HG02938 (cell line): ENCODE measurements at regions not wholly inside any gene's neighbourhood (a gene's known extent, or its start where the extent isn't known, plus 50 kb on each side); places are given as distances from the start of the nearest gene placed in this dataset.
"Not testable (repeated sequence)": the region's sequence is repeated elsewhere in the genome, so short reads cannot be mapped to it uniquely, and the experiment has no call there.

Experiments used
- ATAC-seq: cut with Tn5 transposase; IDR thresholded peaks from one replicate; pipeline ENCODE4 v1.9.1; 2021; ENCODE audit warnings: mild to moderate bottlenecking, moderate library complexity; ENCODE audit not compliant: unreplicated experiment

DNA sequence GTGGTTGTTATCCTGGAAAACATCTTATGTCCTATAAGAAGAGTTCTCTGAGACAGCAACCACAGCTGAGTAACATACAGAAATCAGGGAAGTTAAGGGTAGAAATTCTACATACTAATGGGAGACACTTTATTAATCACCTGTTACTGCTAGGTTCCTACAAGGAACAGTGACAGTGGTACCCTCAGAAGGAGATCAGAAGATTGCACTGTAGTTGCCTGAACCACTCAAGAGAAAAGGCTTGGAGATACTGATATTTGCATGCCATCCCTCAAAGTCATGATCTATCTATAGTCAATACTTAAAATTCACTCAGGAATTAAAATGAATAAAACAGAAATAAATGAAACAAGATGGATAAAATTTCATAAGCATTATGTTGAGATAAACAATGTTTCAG, 136.0 kb downstream of the LMLN start:
- no peak for ATAC-seq

DNA sequence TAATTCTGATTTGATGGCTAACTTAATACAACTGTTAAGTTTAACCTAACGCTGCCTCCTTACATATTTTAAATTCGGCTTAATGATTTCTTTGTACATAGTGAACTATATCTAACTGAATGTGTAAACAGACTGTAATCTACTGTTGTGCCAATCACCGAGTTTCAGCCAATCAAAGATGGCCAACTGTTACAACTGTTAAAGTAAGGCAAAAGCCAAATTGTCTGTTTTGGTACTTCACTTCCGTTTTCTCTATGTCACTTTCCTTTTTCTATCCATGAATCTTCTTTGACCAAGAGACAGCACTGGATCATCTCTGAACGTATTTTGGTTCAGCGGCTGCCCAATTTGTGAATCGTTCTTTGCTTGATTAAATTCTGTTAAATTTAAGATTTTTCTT, 137.0 kb downstream of the LMLN start:
- ATAC-seq = no peak

DNA sequence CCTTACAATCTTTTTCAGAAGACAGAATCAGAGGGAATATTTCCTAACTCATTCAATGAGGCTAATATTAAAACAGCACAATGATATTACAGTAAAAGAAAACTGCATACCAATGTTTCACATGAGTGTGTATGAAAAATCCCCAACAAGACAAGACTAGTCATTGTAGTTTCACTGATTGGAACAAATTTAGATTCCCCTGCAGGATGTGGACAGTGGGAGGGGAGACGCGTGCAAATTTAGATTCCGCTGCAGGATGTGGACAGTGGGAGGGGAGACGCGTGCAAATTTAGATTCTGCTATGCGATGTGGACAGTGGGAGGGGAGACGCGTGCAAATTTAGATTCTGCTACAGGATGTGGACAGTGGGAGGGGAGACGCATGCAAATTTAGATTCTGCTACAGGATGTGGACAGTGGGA, 138.7 kb downstream of the LMLN start:
- not testable (repeated sequence) for ATAC-seq

DNA sequence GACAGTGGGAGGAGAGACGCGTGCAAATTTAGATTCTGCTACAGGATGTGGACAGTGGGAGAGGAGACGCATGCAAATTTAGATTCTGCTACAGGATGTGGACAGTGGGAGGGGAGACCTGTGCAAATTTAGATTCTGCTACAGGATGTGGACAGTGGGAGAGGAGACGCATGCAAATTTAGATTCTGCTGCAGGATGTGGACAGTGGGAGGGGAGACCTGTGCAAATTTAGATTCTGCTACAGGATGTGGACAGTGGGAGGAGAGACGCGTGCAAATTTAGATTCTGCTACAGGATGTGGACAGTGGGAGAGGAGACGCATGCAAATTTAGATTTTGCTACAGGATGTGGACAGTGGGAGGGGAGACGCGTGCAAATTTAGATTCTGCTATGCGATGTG, 143.1 kb downstream of the LMLN start:
- ATAC-seq = not testable (repeated sequence)

DNA sequence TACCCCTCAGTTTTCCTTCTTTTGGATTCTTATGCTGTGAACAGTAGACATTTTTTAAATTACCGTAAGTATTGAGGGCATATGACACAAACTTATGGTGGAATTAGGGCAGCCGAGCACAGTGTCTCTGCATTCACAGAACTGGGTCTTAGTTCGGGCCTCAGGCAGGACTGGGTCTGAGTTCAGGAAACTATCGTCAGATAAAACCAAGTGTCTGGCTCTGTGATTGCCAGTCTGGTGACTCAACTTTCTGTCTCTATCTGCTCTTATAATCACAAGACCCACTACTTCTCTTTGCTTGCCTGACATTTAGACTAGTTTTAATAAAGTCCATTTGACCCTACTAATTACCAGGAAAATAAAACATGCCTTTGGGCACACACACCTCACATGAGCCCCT, 146.2 kb downstream of the LMLN start:
- no peak for ATAC-seq

DNA sequence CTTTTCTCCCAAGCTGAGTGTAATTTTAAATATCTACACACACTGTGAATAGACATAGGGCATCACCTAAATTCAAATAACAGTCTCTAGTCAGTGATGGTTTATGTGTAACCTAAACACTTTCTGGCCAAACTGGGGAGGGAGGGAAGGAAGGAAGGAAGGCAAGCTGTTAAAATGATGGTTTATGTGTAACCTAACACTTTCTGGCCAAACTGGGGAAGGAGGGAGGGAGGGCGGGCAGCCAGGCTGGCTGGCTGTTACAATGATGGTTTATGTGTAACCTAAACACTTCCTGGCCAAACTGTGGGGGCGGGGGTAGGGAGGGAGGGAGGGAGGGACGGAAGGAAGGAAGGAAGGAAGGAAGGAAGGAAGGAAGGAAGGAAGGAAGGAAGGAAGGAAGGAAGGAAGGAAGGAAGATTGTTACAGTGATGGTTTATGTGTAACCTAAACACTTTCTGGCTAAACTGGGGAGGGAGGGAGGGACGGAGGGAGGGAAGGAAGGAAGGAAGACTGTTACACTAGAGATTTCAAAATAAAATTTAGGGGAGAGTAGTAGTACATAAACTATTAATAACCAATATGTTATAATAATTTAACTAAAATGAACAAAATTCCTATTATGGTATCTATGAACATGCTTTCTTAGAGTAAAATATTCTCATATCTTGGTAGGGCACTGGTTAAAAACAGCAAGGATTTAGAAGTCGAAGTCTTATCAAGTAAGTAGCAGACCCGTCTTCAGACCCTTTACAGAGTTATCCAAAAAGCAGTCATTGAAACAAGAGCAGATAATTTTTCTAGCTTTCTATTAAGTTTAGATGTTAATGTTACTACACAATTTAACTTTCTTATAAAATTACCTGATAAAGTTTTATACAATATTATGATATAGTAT, 148.1 kb downstream of the LMLN start:
- ATAC-seq = no peak

DNA sequence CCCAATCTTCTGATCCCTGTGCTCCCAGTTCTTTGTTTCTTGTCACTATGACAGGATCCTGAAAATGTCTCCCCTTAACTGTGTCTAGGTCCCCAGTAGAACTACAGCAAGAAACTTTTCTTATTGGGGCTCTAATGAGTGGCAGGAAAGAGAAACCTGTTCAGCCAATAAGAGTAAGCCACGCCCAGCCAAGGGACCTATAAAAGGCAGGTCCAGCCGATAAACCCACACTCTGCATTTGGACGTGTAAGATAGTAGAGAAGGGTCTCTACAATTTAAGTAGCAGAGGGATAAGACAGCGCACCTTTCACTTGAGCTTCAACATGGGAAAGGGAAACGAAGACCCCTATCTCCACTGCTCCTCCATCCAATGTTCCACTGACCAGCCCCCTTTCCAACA, 149.9 kb downstream of the LMLN start:
- ATAC-seq = no peak

DNA sequence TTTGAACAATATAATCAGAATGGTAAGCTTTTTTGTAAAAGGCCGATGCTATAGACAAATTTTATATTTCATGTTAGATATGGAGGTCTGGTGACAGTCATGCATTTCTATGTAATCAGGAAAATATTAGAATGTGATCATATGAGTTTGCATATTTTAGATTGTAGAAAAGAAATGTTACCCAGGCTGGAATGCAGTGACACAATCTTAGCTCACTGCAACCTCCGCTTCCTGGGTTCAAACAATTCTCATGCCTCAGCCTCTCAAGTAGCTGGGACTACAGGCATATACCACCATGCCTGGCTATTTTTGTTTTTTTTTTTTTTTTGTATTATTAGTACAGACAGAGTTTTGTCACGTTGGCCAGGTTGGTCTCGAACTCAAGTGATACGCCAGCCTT, 152.0 kb downstream of the LMLN start:
- ATAC-seq = no peak

DNA sequence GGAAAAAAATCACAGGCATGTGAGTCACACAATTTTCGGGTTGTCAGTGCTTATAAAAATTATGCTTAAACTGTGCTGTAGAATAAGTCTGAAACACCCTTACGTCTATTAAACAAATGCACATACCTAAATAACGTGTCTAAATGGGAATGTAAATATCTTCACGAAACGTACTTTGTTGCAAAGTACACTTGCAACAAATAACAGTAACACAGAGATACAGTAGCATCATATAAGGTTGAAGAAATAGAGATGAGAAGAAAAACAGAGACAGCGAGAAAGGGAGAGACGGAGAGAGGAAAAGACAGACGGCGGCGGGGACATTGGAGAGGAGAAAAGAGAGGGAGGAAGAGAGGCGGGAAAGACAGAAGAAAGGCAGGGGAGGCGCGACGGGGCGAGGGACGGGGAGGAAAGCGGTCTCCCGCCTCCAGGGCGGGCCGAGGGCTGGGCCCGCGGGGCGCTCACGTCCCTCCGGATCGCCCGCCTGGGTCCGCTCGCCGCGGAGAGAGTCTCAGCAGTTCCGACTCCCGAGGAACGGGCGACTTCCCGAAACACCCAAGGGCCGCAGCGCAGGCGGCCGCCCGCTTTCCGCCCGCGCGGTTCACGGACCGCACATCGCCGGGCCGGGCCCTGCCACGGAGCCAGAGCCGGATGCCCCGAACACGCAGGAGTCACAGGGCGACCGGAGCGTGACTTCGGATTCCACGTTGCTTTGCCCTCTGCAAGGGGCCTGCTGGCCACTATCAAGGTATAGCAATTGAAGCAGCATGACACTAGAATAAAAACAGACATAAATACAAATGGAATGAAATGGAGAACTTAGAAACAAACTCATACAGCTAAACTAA, 153.4 kb downstream of the LMLN start:
- no peak for ATAC-seq

DNA sequence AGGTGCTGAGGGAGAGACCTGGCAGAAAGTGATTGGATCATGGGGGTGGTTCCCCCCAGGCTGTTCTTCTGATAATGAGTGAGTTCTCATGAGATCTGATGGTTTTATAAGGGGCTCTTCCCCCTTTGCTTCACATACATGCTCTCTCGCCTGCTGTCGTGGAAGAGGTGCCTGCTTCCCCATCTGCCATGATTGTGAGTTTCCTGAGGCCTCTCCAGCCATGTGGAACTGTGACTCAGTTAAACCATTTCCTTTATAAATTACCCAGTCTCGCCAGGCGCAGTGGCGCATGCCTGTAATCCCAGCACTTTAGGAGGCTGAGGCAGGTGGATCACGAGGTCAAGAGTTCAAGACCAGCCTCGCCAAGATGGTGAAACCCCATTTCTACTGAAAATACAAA, 154.5 kb downstream of the LMLN start:
- not testable (repeated sequence) for ATAC-seq

DNA sequence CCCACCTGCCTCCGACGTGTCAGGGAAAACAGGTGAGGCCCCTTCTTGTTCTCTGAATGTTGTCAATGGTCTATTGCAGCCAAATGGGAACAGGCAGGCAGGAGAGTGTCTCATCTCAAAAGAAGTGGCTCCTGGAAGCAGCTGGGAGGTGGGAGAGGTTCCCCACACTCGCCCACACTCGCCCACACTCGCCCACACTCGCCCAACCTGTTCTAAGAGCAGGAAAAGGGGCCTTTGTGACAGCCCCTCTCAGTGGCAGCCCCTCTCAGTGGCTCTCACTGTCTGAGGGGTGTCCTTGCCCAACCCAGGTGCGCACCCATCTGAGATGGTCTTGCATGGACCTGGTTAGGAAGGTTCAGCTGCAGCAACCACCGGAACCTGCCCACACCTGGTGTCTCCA, 162.2 kb downstream of the LMLN start:
- ATAC-seq = not testable (repeated sequence)

DNA sequence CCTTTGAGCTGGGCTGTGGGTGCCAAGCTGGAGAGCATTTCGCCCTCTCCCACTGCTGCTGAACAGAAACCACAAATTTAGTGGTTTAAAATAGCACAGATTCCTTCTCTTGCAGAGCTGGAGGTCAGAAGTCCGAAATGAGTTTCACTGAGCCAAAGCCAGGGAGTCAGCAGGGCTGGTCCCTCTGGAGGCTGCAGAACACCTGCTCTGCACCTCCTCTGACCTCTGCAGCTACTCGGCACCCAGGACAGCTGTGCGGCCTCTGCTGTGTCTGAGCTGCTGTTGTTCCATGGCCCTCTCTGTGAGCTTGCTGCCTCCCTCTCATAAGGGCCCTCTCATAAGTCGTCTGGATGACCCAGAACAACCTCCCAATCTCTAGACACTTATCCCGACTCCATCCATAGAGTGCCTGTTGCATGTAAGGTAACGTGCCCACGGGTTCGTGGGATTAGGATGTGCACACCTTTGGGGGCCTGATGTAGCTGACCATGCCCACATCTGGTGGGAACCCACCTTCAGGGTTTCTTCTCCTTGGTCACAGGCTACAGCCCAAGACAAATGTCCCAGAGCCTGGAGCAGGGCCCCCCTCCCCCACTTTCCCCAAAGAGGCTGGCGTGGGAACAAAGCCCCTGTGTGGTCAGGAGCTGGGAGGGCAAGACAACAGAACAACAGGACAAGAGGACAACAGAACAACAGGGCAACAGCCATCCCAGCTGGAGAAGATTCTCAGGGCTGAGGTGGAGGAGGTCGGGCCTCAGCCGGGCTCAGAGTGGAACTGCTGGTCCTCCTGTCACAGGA, 177.2 kb downstream of the LMLN start:
- not testable (repeated sequence) for ATAC-seq

DNA sequence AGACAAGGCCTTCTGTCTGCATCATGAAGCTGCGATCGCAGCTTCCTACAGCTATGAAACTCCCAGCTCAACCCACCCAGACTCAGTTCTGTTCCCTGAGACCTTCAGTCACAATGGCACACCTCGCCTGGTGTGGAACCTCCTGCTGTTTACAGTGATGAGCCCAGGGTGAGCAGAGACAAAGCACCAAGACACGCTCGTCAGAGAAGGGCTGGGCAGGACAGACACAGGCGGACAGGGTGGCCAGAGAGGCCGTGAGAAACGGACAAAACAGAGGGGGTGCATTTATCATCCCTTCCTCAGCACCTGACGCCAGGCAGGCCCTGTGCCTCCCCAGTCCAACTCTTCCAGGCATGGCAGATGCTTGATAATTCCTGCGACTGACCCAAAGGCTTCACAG, 178.2 kb downstream of the LMLN start:
- ATAC-seq = not testable (repeated sequence)

DNA sequence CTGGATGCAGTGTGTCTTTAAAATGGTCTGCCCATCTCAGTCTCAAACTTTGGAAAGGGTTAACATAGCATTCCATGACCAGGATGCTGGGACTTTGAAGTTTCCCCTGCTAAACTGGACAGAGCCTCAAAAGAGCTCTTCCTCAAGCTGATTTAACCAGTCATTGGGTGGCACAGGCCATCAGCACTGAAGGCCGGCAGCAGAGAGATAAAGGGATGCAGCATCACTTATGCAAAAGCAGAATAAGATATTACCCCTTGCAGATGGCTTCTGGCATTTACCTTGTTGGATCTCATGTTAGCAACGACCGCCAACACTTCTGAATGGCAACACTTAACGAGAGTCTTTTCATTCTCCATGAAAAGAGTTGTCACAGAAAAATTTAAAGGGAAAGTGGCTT, 179.0 kb downstream of the LMLN start:
- ATAC-seq = not testable (repeated sequence)

DNA sequence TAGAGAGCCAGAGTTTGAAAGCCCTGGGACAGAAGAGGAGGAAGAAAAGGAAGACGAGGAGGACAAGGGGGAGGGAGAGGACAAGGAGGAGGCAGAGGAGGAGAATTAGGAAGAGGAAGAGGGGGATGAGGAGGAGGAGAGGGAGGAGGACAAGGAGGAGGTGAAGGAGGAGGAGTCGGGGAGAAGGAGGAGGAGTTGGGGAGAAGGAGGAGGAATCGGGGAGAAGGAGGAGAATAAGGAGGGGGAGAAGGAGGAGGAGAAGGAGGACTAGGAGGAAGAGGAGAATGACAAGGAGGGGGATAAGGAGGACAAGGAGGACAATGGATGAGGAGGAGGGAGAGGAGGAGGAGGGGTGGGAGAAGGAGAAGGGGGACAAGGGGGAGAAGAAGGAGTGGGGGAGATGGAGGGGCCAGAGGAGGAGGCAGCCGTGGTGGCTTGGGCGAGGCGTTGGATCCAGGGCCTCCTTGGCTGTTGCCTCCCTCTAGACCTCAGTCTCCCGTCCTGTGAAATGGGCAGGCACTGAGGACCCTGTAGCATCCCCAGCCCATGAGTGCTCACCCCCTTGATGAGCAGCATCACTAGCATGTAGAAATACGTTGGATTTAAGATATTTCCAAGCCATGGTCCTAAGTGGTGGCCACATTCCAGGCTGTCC, 179.6 kb downstream of the LMLN start:
- not testable (repeated sequence) for ATAC-seq

DNA sequence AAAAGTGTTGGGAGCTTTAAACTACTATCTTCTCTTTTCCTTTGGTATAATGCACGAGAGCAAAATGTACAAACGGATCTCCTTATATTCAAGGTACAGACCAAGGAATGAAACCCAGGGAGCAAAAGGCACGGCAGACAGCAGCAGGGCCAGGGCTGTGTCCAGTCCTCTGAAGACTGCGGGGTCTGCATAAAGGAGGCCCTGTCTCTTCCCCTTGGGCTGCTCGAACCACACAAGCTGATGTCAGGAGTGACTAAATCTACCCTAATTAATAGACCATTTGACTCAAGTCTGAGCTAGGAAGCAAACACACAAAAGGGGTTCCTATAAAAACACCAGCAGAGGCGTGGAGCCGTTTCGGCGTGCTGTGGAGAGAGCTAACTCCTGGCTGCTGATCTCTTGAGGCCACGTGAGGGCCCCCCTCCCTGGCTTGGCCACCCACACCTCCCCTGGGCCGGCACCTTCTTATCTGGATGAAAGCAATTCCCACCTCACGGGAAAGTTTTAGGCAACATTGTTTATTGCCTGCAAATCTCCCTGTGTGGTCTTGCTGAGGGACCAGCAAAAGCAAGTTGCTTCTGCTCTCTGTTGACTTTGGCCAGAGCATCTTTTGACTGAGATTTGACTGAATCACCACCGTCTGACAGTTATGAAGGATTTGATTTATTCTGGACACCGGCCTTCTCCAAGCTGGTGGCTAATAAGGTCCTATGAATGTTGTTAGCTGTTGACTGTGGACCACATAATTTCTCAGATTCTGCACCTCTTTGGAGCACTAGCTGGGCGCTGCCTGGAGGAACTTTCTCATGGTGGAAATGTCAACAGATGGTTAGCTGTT, 183.5 kb downstream of the LMLN start:
- not testable (repeated sequence) for ATAC-seq

DNA sequence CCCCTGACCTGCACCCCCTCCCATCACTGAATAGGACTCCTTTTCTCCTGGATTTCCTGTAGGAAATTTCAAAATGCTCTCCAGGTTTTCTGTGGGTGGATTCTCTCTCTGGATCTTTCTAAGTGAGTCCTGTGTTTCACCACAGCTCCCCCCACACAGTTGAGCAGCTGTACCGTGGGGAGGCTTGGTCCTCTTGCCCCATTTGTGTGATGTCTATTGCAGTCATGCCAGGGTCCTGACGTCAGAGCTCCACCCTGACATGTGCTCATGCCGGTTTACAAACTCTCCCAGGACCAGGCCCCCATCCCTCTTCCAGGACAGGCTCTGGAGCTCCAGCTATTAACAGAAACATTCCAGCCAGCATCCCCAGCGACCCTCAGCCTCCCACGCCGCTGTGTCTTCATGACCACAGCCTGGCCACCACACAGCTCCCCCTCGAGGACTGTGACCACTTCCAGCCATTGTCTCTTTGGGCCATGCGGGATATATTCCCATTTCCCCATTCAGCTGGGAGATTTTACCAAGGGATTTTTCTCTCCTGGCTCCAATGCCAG, 185.3 kb downstream of the LMLN start:
- not testable (repeated sequence) for ATAC-seq

DNA sequence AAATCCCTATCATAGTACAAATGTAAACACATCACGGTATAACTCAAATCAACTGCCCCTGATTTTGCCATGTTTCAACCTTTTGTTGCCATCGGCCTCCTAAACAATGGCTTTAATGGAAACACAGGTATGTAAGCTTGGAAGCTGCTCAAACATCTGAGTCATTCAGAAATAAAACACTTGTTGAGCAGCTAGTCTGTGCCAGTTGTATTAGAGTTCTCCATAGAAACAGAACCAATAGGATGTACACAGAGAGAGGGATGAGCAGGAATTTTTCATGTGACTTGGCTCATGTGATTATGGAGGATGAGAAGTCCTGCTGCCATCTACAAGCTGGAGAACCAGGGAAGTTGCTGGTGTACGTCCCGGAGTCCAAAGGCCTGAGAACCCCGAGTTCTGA, 186.1 kb downstream of the LMLN start:
- ATAC-seq = not testable (repeated sequence)

DNA sequence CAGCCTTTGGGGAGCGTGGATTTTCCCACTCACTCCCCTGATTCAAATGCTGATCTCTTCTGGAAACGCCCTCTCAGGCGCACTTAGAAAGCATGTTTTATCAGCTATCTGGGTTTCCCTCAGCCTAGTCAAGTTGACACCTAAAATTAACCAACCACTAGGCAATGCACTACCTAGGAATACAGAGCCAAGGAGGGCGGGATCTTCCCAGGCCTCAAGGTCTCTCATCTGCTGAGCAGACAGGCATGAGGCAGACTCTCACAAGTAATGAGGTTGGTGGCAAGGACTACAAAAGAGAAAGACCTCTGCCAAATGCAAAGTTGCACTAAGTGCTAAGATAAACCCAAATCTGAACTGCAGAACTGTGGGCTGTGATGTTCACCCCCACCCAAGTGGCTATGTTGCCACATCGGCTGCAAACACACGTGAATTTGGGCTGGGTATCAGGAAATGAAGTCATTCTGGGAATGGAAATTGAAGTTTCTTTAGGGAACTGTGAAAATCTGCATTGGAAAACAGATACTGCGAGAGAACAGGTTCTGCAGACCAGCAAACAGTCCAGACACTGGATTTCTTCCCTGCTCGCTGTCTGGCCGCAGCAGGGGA, 186.6 kb downstream of the LMLN start:
- ATAC-seq = not testable (repeated sequence)
